ENCODE measurements at regions not wholly inside any gene's neighbourhood (a gene's known extent, or its start where the extent isn't known, plus 50 kb on each side); places are given as distances from the start of the nearest gene placed in this dataset.

DNA sequence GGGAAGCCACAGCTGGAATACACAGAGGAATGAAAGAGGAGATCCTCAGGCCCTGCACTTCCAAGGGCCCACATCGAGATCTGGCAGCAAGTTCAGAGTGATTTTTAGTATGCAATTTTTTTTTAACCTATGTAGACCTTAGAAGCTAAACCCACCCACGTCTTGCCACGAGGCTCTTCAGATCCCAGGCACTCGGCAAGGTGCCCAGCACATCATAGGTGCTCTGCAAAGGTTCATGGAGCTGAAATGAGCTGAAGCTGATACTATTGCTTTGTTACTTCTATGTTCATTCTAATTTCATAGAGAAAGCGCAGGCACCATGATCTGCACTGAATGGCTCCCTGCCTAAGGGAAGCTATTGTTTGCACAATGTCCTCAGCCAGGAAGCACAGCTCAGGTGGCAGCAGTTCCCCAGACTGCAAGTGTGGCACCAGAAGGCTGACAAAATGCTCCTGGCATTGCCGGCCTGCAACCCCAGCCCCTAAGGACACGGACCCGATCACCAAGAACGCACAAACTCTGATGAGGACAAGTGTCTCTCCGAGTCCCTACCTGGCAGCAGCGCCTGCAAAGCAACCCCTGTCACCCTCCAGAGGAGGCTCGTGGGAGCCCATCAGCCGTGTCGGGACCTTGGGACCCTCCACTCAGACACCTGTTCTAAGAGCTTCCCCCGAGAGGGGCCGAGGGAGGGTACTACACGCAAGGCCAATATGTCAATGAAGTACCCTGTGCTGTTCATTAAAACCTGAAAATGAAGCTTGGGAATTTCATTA, 264.2 kb downstream of the NPHP4 start:
- TF ChIP-seq, protein P1, sequence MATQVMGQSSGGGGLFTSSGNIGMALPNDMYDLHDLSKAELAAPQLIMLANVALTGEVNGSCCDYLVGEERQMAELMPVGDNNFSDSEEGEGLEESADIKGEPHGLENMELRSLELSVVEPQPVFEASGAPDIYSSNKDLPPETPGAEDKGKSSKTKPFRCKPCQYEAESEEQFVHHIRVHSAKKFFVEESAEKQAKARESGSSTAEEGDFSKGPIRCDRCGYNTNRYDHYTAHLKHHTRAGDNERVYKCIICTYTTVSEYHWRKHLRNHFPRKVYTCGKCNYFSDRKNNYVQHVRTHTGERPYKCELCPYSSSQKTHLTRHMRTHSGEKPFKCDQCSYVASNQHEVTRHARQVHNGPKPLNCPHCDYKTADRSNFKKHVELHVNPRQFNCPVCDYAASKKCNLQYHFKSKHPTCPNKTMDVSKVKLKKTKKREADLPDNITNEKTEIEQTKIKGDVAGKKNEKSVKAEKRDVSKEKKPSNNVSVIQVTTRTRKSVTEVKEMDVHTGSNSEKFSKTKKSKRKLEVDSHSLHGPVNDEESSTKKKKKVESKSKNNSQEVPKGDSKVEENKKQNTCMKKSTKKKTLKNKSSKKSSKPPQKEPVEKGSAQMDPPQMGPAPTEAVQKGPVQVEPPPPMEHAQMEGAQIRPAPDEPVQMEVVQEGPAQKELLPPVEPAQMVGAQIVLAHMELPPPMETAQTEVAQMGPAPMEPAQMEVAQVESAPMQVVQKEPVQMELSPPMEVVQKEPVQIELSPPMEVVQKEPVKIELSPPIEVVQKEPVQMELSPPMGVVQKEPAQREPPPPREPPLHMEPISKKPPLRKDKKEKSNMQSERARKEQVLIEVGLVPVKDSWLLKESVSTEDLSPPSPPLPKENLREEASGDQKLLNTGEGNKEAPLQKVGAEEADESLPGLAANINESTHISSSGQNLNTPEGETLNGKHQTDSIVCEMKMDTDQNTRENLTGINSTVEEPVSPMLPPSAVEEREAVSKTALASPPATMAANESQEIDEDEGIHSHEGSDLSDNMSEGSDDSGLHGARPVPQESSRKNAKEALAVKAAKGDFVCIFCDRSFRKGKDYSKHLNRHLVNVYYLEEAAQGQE (IDR thresholded peaks at IDR 0.05), result no peak
- TF ChIP-seq, protein P2, sequence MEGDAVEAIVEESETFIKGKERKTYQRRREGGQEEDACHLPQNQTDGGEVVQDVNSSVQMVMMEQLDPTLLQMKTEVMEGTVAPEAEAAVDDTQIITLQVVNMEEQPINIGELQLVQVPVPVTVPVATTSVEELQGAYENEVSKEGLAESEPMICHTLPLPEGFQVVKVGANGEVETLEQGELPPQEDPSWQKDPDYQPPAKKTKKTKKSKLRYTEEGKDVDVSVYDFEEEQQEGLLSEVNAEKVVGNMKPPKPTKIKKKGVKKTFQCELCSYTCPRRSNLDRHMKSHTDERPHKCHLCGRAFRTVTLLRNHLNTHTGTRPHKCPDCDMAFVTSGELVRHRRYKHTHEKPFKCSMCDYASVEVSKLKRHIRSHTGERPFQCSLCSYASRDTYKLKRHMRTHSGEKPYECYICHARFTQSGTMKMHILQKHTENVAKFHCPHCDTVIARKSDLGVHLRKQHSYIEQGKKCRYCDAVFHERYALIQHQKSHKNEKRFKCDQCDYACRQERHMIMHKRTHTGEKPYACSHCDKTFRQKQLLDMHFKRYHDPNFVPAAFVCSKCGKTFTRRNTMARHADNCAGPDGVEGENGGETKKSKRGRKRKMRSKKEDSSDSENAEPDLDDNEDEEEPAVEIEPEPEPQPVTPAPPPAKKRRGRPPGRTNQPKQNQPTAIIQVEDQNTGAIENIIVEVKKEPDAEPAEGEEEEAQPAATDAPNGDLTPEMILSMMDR (IDR thresholded peaks at IDR 0.05; ENCODE audit: low read depth, low read length, missing input control), result no peak
- TF ChIP-seq EGR1 (IDR thresholded peaks at IDR 0.05; ENCODE audit: low read depth in 2 of 2) (no peak), JUND (IDR thresholded peaks at IDR 0.05) (no peak)
